ENCODE measurements at regions not wholly inside any gene's neighbourhood (a gene's known extent, or its start where the extent isn't known, plus 50 kb on each side); places are given as distances from the start of the nearest gene placed in this dataset.

DNA sequence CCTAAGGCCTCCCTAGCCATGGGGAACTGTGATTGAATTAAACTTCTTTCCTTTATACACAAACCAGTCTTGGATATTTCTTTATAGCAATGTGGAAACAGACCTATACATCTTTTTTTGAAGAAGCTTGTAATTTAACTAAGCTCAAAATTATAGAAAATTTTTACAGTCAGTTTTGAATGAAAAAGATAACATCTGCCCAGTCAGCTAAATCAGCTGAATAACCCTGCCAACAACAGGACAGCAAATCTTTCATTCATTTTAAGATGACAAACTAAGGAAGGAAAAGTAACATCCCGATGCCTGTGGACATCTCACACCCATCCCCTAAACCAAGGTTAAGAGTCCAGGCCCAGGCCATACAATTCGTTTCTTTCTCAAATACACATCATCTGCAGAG is 541.3 kb upstream of the SLC39A10 start:
- no peak overlapping the region for H3K27ac Mint-ChIP-seq
- H3K4me1 Mint-ChIP-seq = no peaks in the 10 kb centered on the region
- no peak overlapping the region for H3K27ac ChIP-seq (ENCODE audit: low read length in 2 of 2)
- no peaks in the 10 kb centered on the region for H4K20me1 ChIP-seq (ENCODE audit: control insufficient read depth, insufficient read depth, low read length, poor library complexity, severe bottlenecking)
- no peak overlapping the region for H3K4me3 ChIP-seq (ENCODE audit: control extremely low read depth in 1 of 5, extremely low read depth in 1 of 5, insufficient read depth in 1 of 5, low read depth in 2 of 5, low read length in 4 of 5)
- no peak overlapping the region for H3K4me2 ChIP-seq (replicated peaks; ENCODE audit: low read depth, low read length, poor library complexity, severe bottlenecking)
- DNase-seq = no peak
- POLR2A ChIA-PET = no interaction called here
- no peak overlapping the region for H2AFZ ChIP-seq (ENCODE audit: insufficient read depth, low read depth, low read length, poor library complexity, severe bottlenecking)
- H3K4me3 Mint-ChIP-seq = no peak overlapping the region
- no peaks in the 10 kb centered on the region for H3K4me1 ChIP-seq (ENCODE audit: control insufficient read depth in 2 of 2, insufficient read depth in 2 of 2, low read length in 2 of 2)
- peaks cover 0 to 8% (median 0%) of the 10 kb centered on the region in 3 donors for H3K9me3 ChIP-seq (ENCODE audit: control extremely low read depth in 1 of 3, control insufficient read depth in 2 of 3, insufficient read depth in 1 of 3, low read length in 2 of 3)
- CTCF ChIA-PET = no interaction called here
- no peaks in the 10 kb centered on the region for H3K36me3 ChIP-seq (replicated peaks in 1 of 2; ENCODE audit: control extremely low read depth in 1 of 2, control insufficient read depth in 1 of 2, extremely low read depth in 1 of 2, insufficient read depth in 2 of 2, low read length in 1 of 2)
- H3K79me2 ChIP-seq (ENCODE audit: control insufficient read depth, insufficient read depth, low read length) = no peaks in the 10 kb centered on the region
- H3K9me3 Mint-ChIP-seq (ENCODE audit: insufficient read depth) = peaks cover 6% of the 10 kb centered on the region
- ATAC-seq (ENCODE audit: low read depth) = no peak
- no peaks in the 10 kb centered on the region for H3K27me3 ChIP-seq (replicated peaks in 1 of 4; ENCODE audit: control extremely low read depth in 1 of 4, control insufficient read depth in 3 of 4, insufficient read depth in 4 of 4, low read length in 3 of 4)
- intact Hi-C loops (cut with micrococcal nuclease) = no loop called here
- TF ChIP-seq EZH2 (IDR thresholded peaks at IDR 0.05; ENCODE audit: borderline replicate concordance, insufficient read depth, low read depth, low read length, poor library complexity, severe bottlenecking) = no peak
- TF ChIP-seq, protein P1, sequence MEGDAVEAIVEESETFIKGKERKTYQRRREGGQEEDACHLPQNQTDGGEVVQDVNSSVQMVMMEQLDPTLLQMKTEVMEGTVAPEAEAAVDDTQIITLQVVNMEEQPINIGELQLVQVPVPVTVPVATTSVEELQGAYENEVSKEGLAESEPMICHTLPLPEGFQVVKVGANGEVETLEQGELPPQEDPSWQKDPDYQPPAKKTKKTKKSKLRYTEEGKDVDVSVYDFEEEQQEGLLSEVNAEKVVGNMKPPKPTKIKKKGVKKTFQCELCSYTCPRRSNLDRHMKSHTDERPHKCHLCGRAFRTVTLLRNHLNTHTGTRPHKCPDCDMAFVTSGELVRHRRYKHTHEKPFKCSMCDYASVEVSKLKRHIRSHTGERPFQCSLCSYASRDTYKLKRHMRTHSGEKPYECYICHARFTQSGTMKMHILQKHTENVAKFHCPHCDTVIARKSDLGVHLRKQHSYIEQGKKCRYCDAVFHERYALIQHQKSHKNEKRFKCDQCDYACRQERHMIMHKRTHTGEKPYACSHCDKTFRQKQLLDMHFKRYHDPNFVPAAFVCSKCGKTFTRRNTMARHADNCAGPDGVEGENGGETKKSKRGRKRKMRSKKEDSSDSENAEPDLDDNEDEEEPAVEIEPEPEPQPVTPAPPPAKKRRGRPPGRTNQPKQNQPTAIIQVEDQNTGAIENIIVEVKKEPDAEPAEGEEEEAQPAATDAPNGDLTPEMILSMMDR (IDR thresholded peaks at IDR 0.05) = no peak
- WGBS (ENCODE audit: insufficient coverage) = 10% methylated on average over 2 of the region's 2 CpGs
- no peak overlapping the region for H3K9ac ChIP-seq (ENCODE audit: low read length)
- H3K27me3 Mint-ChIP-seq = no peaks in the 10 kb centered on the region

DNA sequence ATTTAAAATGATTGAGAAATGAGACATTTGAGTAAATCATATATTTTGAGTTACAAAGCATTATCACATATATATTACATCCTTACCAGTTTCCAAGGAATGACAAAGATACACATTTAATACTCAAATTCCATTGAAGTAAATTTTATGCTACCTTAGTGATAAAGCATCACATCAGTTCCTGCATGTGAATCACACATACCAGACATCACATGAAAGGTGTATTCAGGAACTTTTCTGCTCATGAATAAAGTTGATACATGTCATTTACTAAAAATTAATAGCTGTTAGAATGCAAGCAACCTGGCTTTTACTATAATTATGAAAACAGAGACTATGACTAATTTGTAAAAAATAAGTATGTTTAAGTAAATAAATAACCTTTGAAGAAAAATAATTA is 548.8 kb upstream of the SLC39A10 start:
- H3K9me3 Mint-ChIP-seq (ENCODE audit: insufficient read depth) = peaks cover 3% of the 10 kb centered on the region
- no peaks in the 10 kb centered on the region for H4K20me1 ChIP-seq (ENCODE audit: control insufficient read depth, insufficient read depth, low read length, poor library complexity, severe bottlenecking)
- H3K27ac Mint-ChIP-seq = no peak overlapping the region
- no peak overlapping the region for H3K27ac ChIP-seq (ENCODE audit: low read length in 2 of 2)
- no peaks in the 10 kb centered on the region for H3K36me3 ChIP-seq (replicated peaks in 1 of 2; ENCODE audit: control extremely low read depth in 1 of 2, control insufficient read depth in 1 of 2, extremely low read depth in 1 of 2, insufficient read depth in 2 of 2, low read length in 1 of 2)
- H3K4me3 Mint-ChIP-seq = no peak overlapping the region
- no peak for TF ChIP-seq EZH2 (IDR thresholded peaks at IDR 0.05; ENCODE audit: borderline replicate concordance, insufficient read depth, low read depth, low read length, poor library complexity, severe bottlenecking)
- TF ChIP-seq, protein P1 (IDR thresholded peaks at IDR 0.05) = no peak
- DNase-seq (no peak), ATAC-seq (ENCODE audit: low read depth) (no peak)
- intact Hi-C loops (cut with micrococcal nuclease) = no loop called here
- H3K4me1 ChIP-seq (ENCODE audit: control insufficient read depth in 2 of 2, insufficient read depth in 2 of 2, low read length in 2 of 2) = no peaks in the 10 kb centered on the region
- H2AFZ ChIP-seq (ENCODE audit: insufficient read depth, low read depth, low read length, poor library complexity, severe bottlenecking) = no peak overlapping the region
- H3K4me1 Mint-ChIP-seq = no peaks in the 10 kb centered on the region
- no peaks in the 10 kb centered on the region for H3K27me3 Mint-ChIP-seq
- CTCF ChIA-PET = no interaction called here
- no peaks in the 10 kb centered on the region for H3K79me2 ChIP-seq (ENCODE audit: control insufficient read depth, insufficient read depth, low read length)
- H3K27me3 ChIP-seq (replicated peaks in 1 of 4; ENCODE audit: control extremely low read depth in 1 of 4, control insufficient read depth in 3 of 4, insufficient read depth in 4 of 4, low read length in 3 of 4) = no peaks in the 10 kb centered on the region
- no peak overlapping the region for H3K9ac ChIP-seq (ENCODE audit: low read length)
- no peak overlapping the region for H3K4me3 ChIP-seq (ENCODE audit: control extremely low read depth in 1 of 5, extremely low read depth in 1 of 5, insufficient read depth in 1 of 5, low read depth in 2 of 5, low read length in 4 of 5)
- no peak overlapping the region for H3K4me2 ChIP-seq (replicated peaks; ENCODE audit: low read depth, low read length, poor library complexity, severe bottlenecking)
- POLR2A ChIA-PET = no interaction called here
- H3K9me3 ChIP-seq (ENCODE audit: control extremely low read depth in 1 of 3, control insufficient read depth in 2 of 3, insufficient read depth in 1 of 3, low read length in 2 of 3) = no peaks in the 10 kb centered on the region

All from B cell (primary cell).